CD1c-positive myeloid dendritic cell (primary cell): ENCODE measurements at regions not wholly inside any gene's neighbourhood (a gene's known extent, or its start where the extent isn't known, plus 50 kb on each side); places are given as distances from the start of the nearest gene placed in this dataset.
"Not testable (repeated sequence)": the region's sequence is repeated elsewhere in the genome, so short reads cannot be mapped to it uniquely, and the experiment has no call there.

Experiments
- DNase-seq: peaks from one replicate; pipeline ENCODE4 v3.0.0-alpha.2; 2016; ENCODE audit errors: extremely low spot score

DNA sequence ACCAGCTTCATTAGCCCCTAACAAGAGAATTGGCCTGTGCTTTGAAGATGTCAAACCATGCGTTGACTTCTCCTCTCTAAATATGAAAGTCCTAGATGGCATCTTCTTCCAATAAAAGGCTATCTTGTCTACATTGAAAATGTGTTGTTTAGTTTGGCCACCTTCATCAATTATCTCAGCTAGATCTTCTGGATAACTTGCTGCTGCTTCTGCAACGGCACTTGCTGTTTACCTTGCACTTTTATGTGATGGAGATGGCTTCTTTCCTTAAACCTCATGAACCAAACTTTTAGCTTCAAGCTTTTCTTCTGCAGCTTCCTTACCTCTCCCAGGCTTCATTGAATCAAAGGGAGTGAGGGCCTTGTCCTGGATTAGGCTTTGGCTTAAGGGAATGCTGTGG is 58.6 kb upstream of the CSNK1E start:
- not testable (repeated sequence) for DNase-seq

- not testable (repeated sequence) for DNase-seq
Measured at GRCh38 chr22:38375005-38375404, 57.8 kb upstream of the CSNK1E start.

- not testable (repeated sequence) for DNase-seq
Measured at GRCh38 chr22:38374433-38374831, 57.2 kb upstream of the CSNK1E start.

DNA sequence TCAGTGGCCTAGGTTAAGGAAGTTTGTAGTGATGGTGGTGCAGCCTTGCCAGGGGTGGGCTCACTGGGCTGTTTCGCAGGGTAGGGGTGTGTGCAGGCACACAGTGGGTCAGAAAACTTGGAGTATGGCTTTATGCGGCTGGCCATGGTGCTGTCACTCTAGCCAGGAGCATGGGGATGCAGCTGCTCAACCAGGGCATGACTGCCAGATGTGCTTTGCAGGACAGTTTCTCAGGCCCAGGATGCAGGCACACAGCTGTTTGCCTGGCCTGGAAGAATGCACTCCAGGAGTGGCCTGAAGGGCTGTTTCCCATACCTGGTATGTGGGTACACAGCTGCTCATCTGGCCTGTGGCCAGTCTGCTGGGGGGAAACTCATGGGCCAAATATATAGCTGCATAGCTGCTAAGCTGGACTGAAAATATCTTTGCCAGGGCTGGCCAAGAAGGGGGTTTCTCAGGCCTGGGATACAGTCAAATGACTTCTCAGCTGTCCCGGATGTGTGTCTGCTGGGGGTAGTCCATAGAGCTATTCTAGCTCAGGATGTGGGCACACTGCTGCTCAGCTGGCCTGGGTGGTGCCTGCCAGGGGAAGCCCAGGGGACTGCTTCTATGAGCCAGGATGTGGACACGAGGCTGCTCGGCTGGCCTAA is 56.7 kb upstream of the CSNK1E start:
- DNase-seq = not testable (repeated sequence)

GRCh38 chr22:38372665-38373064 is 55.4 kb upstream of the CSNK1E start:
- DNase-seq = not testable (repeated sequence)

DNA sequence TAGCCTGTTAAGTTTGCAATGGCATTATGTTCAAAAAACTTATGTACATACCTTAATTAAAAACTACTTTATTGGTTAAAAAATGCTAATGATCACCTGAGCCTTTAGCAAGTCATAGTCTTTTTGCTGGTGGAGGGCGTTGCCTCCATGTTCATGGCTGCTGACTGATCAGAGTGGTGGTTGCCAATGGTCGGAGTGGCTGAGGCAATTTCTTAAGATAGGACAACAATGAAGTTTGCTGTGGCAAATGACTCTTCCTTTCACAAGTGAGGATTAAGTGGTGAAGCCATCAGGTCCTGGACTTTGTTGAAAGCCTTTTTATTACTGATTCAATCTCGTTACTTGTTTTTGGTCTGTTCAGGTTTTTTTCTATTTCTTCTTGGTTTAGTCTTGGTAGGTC is 53.3 kb upstream of the CSNK1E start:
- not testable (repeated sequence) for DNase-seq

- peak; percentile 39 for DNase-seq
Measured at GRCh38 chr22:38369132-38369531, 51.9 kb upstream of the CSNK1E start.
